ENCODE measurements at regions not wholly inside any gene's neighbourhood (a gene's known extent, or its start where the extent isn't known, plus 50 kb on each side); places are given as distances from the start of the nearest gene placed in this dataset.

DNA sequence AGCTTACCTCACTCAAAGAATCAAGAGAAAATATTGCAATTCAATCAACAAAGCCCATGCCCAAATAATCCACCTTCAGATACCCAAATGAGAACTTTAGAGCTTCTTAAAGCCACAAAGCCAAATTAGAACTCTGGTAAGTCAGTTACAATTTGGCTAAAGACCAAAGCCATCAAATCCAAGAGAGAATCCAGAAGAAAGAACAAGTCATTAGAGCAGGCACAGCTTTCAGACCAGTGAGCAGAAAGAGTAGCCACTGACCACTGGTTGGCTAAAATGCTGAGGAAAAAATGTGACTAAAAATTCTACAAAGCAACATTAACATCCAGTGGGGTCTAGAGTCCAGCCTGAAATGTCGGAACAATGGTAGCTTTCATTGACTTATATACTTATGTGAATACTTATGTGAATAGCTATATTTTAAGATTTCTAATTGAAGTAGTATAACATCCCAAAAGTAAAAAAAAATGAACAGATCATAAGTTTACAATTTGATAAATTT is 735.2 kb upstream of the TBX3 start:
- DNase-seq, result no peak

DNA sequence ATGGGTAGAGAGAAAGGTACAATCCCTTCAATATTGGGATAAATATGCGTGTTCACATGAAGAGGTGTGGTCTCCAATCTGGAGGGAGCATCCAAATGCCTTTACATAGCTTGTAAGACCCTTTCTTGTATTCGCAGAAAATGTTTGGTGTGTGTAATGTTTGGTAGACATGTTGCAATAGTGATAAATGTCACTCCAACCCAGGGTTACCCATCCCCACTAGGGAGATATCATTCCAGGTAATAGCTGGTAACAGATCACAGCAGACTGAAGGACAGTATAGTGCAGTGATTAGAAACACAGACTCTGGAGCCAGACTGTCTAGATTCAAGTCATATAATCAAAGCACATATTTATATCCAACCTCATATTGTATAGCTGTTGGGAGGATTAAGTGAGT is 733.6 kb upstream of the TBX3 start:
- DNase-seq, result no peak

DNA sequence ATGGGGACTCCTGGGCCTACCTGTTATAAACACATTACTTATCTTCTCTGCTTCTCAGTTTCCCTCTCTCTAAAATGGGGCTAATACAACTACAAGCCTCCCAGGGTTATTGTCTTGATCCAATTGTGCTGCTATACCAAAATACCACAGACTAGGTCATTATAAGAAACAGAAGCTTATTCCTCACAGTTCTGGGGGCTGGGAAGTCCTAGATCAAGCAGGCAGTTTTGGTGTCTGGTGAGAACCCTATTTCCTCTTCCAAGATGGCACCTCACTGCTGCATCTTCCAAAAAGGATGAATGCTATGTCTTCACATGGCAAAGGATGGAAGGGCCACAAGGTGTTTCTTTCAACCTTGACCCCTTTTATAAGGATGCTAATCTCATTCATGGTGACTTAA is 732.9 kb upstream of the TBX3 start:
- no peak for DNase-seq

DNA sequence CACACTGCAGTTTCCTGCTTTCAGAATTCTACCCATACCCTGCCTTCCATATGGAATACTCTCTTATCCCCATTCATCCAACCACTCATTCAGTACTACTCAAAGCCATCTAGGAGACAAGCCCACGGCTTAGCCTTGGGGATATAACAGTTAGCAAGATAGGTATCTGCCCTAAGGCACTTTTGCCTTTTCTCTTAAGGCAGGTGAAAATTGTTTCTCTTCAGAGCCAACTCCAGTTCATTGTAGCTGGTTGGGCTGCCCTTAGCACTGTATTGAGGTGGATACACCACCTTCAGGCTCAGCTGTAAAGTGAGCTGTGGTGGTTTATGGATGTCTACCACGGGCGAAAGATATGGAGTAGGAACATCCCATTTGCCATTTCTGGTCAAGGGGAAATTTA is 729.7 kb upstream of the TBX3 start:
- no peak for DNase-seq

DNA sequence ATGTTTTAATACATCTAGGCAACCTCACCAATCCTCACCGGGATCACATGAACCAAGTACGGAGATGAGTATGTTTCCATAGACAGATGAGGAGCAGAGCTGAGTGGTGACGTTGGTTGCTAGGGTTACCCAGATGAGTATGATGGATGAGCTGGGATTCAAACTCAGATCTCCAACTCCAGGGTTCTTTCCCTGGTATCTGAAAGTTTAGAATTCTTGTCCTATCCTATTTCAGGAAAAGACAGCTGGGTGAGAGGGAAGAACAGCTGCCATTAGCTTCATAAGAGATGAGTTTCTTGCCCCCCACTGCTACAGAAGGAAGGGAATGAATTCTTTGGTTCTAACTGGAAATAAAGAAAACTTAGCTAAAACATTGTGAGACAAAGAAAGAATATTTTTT is 728.9 kb upstream of the TBX3 start:
- no peak for DNase-seq

DNA sequence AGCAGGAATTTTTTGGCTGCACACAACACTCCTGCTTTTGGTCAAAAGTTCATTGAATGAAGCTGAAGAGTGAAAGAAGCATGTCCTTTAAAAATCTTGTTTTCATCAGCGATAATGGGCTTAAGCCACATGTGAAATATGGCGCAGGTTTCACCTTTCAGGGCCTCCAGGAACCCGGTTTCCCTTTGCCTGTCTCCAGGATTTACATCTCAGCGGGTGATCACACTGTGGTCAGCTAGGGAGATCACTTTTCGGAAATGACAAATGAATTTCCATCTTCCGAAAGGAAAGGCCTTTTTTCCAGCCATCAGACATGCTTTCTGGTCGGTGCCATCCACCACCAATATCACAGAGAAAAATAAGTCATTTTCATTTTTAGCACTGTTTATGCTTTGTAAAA is 727.1 kb upstream of the TBX3 start:
- no peak for DNase-seq

DNA sequence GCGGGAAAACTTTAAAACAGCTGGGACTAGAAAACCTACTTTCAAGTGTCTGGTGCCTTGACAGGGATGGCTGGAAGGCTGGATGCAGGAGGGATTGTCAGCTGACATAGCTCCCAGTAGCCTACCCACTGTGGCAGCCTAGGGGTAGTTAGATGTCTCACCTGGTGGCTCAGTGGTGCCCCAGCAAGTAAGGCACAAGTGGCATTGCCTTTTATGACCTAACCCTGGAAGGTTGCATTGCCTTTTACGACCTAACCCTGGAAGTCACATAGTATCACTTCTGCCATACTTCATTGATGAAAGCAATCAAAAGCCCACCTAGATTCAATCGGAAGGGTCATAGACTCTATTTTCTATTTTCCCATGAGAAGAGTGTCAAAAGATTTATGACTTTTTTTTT is 724.7 kb upstream of the TBX3 start:
- DNase-seq, result no peak

DNA sequence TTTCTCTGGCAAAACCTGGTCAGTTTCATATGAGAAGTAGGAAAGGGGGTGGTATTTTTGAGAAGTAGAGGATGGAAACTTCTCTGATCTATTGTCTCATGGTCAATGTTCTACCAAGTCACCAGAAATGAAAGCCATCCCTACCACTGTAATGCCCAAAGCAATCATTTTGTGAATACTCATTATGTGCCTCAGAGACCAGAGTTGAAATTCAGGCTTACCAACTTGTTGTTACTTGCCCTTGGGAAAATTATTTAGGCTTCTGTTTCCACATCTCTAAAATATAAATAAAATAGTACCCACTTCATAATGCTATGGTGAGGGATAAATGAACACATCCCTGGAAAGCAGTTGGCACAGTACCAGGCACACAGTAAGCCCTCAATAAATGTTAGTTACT is 723.7 kb upstream of the TBX3 start:
- DNase-seq, result no peak

DNA sequence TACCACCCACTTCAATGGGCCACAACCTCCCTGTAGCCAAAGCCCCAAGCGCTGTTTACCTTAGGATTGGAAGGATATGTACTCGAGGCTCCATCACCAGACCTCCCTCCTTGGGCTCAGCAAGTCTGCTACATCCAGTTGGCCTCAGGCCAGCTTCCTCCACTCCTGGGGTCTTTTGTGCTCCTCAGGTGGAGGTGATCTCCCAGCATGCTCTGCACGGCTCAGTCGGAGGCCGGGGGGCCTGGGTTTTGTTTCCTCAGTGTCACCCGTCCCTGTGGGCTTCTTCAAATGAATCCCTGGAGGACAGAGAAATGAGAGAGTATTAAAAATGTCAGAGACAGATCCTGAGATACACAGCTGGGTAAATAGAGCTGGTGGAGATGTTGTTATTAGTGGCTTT is 723.1 kb upstream of the TBX3 start:
- no peak for DNase-seq

DNA sequence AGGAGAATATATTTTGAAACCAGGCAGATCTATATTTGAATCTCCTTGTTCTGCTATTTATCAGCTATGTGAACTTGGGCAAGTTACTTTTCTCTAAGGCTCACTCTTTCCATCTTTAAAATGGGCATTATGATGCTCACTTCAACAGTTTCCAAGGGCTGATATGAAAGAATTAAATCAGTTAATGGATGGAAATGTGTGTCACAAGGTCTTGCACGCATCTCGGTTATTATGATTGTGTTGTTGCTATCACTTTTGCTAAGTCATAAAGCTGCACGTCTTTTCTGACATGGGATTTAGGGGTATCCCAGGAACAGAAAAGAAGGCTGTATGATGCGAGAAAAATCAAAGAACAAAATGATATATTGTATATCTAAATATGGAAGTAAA is 721.5 kb upstream of the TBX3 start:
- DNase-seq, result no peak

DNA sequence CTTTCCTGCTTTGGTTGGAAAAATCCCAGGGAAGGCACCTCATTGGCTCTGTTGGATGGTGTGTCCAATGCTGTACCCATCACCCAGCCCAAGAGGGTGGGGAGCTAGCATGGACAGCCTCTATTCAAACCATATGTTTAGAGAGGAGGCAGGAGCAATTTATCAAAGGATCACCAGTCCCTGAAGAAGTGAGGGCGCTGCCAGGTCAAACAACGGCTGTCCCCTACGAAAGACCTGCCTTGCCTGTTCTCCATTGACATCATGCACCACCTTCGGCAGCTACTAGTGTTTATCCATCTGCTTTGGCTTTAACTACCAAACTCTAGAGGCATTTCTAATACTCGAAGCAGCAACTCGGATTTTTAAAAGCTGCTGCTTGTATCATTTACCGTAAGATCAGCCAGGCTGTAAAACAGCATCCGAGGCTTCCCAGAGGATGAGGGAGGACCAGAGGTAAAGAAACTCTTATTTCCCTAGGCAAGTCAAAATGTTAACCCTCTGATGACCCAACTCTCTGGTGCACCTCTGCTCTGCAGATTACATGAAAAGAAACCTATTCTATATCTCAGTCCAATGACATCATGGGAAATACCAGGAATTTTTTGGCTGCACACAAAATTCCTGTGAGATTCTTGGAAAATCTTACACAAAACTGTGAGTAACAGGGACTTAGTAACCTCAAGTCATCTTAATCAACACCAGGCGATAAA is 720.9 kb upstream of the TBX3 start:
- no peak for DNase-seq

DNA sequence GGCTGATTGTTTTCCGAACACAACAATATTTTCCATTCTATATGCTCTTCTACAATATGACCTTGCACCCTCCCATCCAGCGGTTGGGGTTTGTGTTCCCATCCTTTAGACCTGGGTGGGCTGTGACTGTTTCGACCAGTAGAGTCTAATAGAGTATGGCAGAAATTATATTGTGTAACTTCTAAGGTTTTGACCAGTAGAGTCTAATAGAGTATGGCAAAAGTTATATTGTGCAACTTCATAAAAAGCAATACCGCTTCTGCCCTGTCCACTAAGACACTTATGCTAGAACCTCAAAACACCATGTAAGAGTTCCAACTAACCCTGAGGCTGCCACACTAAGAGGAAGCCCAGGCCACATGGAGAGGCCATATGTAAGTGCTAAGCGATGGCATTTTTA is 719.7 kb upstream of the TBX3 start:
- no peak for DNase-seq

DNA sequence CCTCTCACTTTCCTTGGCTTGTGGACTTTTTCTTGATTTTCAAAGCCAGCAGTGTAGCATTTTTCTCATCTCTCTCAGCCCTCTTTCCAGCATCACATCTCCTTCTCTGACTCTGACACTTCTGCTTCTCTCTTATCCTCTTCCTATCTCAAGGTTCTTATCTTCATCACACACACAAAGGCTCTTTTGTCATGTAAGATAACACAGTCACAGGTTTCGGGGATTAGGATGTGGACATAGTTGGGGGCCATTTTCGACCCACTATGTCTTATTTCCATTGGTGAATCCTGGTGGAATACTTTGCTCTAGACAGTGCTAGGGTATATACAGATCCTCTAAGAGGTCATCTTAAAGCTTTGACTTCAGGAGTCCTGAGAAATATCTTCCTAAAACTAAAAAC is 719.3 kb upstream of the TBX3 start:
- no peak for DNase-seq

DNA sequence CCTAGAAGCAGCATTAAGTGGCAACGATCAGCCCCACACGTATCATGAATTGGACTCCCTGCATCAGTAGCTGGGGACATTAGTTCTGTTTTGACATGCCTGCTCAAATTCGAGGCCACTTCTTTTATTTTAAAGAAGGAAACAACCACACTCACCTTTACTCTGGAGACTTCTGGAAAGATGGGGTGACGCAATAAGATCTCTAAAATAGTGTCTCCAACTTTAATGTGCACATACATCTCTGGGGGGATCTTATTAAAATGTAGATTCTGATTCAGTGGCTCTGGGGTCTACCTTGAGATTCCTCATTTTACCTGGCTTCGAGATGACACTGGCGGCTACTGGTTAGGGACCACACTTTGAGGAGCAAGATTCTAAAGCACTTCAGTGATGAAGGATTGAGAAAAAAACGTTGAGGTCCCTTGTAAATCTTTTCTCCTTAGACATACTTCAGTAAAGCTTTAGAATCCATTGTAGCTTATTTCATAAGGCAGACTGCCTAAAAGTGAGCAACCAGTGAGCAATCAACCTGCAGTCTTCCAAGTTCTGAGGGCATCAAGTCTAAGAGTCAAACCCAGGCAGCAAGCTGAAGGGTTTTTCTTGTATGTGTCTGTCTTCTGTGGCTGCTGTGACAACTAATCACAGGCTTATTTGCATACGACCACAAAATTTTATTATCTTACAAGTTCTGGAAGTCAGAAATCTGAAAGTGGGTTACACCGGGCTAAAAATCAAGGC is 718.6 kb upstream of the TBX3 start:
- no peak for DNase-seq

DNA sequence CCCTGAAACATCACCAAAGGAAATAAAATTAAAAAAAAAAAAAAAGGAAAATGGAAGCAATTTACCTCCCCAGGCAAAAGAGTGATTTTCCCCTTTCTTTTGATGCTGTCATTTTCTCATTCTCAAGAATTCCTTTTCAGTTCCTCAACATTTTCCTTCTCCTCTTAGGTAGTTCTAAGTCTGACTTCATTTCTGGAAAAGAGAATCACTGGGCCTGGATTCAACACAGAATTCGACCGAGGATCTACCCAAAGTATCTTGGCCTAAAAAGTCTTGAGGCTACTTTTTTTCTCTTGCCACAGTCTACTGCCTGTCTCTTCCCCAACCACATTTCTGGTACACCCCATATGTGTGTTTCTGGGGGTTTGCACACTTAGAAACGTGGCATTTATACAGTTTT is 717.8 kb upstream of the TBX3 start:
- no peak for DNase-seq

DNA sequence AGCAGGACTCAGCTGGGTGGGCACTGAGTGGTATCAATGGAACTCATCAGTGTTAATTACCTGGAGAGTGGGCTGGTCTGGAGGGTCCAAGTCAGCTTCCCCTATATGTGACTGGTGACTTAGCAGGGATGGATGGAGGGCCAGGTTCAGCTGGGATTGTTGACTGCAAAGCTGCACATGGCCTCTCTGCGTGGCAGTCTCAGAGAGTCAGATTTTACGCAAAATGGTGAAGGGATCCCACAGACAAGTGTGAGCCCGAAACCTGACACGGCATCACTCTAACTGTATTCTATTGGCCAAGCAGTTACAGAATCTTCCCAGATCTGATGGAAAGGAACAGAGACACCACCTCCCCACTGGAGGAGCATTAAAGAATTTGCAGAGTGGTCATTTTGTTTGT is 716.0 kb upstream of the TBX3 start:
- no peak for DNase-seq

DNA sequence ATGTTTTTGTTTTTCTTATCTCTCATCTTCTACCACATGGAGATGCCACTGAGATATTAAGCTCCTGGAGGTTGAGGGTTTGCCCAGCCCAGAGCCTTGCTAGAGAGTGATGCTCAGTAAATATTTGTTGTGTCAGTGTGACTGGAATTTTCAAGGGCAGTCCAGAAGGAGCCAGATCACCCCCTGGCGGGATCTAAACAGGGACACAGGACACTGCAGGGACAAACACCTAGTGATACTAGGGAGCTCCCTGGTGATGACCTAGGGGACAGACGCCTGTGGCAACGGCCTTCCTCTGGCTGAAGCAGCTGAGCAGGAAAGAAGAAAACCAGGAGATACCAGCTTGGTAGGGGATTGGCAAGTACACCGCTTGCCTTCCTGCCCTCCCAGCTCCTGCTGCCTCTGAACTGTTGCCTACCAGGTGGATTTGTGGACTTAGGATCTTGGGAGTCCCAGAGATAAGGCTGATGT is 714.4 kb upstream of the TBX3 start:
- DNase-seq, result no peak

DNA sequence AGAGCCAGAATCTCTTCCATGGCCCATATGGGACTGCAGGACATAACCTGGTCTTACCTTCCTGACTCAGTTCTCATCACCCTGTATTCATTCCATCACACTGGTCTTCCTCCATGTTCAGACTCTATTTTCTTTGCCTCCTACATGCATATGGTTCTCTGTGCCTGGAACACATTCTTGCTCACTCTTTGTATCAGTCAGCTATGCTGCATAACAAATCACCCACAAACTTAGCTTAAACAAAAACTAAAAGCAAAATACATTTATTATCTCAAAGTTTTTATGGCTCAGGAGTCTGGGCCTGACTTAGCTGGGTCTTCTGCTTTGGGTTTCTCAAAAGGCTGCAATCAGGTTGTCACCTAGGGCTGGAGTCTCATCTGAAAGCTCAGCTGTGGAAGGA is 712.6 kb upstream of the TBX3 start:
- no peak for DNase-seq

DNA sequence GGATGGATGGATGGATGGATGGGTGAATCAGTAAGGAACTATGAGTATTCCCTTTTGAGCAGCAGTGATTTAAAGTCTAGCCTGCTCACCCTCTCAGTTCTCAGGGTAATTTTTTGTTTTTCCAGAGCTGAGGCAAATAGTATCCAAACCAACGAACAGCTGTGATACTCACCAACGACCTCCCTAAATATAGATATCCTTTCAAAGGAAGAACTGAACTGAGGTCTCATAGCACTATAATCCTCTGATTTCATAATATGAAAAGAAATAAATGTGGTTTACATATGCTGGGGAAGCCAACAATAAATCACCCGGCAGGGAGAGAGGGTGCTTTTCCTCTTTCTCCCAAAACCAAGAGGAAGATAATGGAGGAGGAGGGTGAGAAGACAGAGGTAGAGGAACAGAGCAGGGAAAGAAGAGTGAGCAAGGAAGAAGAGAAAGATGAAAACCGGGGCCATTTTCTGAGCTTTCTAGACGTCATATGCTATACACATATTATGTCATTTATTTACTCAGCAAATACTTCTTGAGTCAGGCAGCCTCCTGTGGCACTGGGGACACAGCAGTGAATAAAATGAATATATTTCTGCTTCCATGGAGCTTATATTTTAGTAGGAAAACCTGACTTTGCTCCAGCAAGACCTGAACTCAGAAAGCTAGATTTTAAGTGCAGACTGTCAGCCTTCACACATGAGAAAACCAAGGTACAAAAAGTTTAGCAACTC is 710.7 kb upstream of the TBX3 start:
- no peak for DNase-seq

DNA sequence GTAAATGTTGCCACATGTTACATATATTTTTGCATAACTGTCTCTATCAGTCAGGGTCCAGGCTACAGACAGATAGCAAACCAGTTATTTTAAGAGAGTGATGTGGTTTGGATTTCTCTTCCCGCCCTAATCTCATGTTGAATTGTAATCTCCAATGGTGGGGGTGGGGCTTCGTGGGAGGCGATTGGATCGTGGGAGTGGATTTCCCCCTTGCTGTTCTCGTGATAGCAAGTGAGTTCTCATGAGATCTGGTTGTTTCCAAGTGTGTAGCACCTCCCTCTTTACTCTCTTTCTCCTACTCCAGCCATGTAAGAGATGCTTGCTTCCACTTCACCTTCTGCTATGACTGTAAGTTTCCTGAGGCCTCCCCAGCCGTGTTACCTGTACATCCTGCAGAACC is 704.2 kb upstream of the TBX3 start:
- no peak for DNase-seq

DNA sequence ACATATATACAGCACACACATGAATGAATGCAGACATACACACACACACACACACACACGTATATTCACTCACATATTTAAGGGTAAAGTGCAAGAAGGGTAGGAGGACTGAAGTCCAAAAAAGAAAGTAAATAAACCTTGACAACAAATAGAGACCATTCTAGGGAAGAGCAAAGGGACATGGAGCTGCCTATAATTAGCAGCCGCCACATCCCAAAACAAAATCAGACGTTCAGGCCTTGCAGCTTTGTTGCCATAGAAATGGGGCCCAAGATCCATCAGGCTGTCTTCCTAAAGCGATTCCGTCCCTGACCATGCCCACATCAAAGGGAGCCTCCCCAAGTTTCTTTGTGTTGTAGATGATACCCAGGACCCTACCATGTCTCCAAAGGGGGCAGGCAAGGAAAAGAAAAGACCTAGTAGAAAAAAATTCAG is 703.5 kb upstream of the TBX3 start:
- DNase-seq, result no peak

DNA sequence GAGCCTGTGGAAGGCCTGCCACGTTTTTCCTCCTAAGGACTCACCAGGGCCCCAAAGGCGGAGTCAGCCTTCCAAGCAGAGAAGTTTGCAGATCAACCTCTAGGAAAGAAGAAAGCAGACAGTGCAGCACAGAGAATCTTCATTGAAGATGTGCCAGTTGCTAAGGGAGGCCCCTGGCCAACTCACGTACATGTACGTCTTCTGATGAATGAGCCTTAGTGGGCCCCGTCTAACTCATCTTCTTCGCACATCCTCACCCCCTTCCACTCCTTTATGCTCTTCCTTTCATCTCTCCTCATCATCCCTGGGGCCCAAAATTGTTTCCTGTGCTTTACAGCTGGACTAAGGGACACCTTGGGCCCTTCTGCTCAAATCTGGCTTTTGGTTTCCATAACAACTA is 703.0 kb upstream of the TBX3 start:
- no peak for DNase-seq

DNA sequence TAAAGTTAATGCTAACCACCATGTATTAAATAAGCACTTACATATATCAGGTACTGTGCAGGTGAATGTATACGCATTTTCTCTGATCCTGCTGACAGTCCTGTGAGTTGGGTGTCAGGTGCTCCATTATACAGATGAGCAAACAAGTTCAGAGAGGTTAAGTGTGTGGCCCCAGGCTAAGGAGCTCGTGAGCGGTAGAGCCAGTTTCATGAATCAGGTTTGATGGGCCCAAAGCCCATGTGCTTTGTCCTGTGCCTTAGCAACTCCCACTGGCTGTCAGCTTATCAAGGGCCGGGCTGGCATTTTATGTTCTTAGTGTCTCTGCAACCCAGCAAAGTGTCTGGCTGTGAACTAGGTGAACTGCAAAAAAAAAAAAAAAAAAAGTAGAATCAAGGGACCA is 701.2 kb upstream of the TBX3 start:
- DNase-seq, result no peak

DNA sequence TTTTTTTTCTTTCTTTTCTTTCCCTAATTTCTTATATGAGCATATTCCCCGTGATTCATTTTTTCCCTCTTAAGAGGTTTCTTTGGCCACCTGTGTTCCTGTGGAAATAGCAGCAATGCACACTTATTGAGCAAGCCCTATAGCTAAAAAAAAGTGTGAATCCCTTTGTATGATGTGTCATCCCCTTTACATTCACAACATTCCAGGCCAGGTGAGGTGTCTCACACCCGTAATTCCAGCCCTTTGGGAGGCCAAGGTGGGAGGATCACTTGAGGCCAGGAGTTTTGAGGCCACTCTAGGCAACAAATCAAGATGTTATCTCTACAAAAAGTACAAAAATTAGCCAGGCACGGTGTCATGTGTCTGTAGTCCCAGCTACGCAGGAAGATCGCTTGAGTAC is 700.4 kb upstream of the TBX3 start:
- no peak for DNase-seq

Data from hippocampal formation (tissue), 2 donors.